ENCODE measurements at regions not wholly inside any gene's neighbourhood (a gene's known extent, or its start where the extent isn't known, plus 50 kb on each side); places are given as distances from the start of the nearest gene placed in this dataset.

GRCh38 chr6:163780994-163781393, 366.5 kb downstream of the QKI start:
- H2BK15ac ChIP-seq (ENCODE audit: low read depth, low read length) = no peak overlapping the region
- no peak overlapping the region for H2BK20ac ChIP-seq (ENCODE audit: low read depth, low read length, poor library complexity, severe bottlenecking)
- H3K36me3 Mint-ChIP-seq (ENCODE audit: insufficient read depth in 1 of 3, low read depth in 3 of 3) = no peaks in the 10 kb centered on the region
- no peak overlapping the region for H3K9ac ChIP-seq (ENCODE audit: extremely low read depth, insufficient read length, low read length)
- no peak overlapping the region for H2BK120ac ChIP-seq (ENCODE audit: low read depth, low read length, poor library complexity, severe bottlenecking)
- no peaks in the 10 kb centered on the region for H3K27me3 ChIP-seq (ENCODE audit: insufficient read depth, low read length)
- no peak overlapping the region for H3K4ac ChIP-seq (ENCODE audit: low read depth, low read length)
- WGBS (ENCODE audit: extremely low coverage, insufficient read length, low lambda C conversion rate) = no CpG with 5 or more reads among the region's 5 CpGs
- no peaks in the 10 kb centered on the region for H3K9me3 ChIP-seq (ENCODE audit: control insufficient read depth, low read depth, low read length)
- no peak overlapping the region for H3K18ac ChIP-seq (ENCODE audit: insufficient read length, low read depth, low read length)
- H2BK5ac ChIP-seq (ENCODE audit: insufficient read length, low read length) = no peak overlapping the region
- H2AFZ ChIP-seq (ENCODE audit: low read length) = no peak overlapping the region
- H3K23ac ChIP-seq (ENCODE audit: insufficient read length, low read depth, low read length) = no peak overlapping the region
- H3K23me2 ChIP-seq (ENCODE audit: insufficient read length, low read depth, low read length, poor library complexity, severe bottlenecking) = no peaks in the 10 kb centered on the region
- H3K4me1 Mint-ChIP-seq = peaks cover 19 to 24% of the 10 kb centered on the region in 2 experiments
- H4K5ac ChIP-seq (ENCODE audit: insufficient read length, low read depth, low read length) = no peak overlapping the region
- no peak overlapping the region for H2BK12ac ChIP-seq (ENCODE audit: insufficient read length, low read depth, low read length)
- no peak overlapping the region for H3K14ac ChIP-seq (ENCODE audit: insufficient read depth, low read length)
- no peak for TF ChIP-seq CTCF (conservative IDR thresholded peaks at IDR 0.05)
- H2AK5ac ChIP-seq (ENCODE audit: insufficient read length, low read length) = no peak overlapping the region
- no peaks in the 10 kb centered on the region for H3K79me1 ChIP-seq (ENCODE audit: insufficient read depth, low read depth, low read length, poor library complexity, severe bottlenecking)
- no peaks in the 10 kb centered on the region for H4K20me1 ChIP-seq (ENCODE audit: control insufficient read depth, insufficient read depth, insufficient read length)
- no peaks in the 10 kb centered on the region for H3K4me1 ChIP-seq (ENCODE audit: insufficient read depth, low read length)
- no peaks in the 10 kb centered on the region for H3K79me2 ChIP-seq (ENCODE audit: insufficient read depth, low read length)
- no peak overlapping the region for H3K4me2 ChIP-seq (ENCODE audit: insufficient read depth, insufficient read length, low read length)
- no peak overlapping the region for H3K56ac ChIP-seq (ENCODE audit: insufficient read length, low read depth, low read length)
- H4K91ac ChIP-seq (ENCODE audit: insufficient read length, low read depth, low read length) = no peak overlapping the region
- H3K27ac Mint-ChIP-seq = 0 out of 7 replicates have a peak overlapping the region, but pooled peaks of 1 of the 3 experiments have one; percentile 11
- no peak overlapping the region for H3T11ph ChIP-seq (ENCODE audit: low read length)
- H3K4me3 Mint-ChIP-seq = no peak overlapping the region
- peak; percentile 45 for DNase-seq
- no peak overlapping the region for H4K8ac ChIP-seq (replicated peaks; ENCODE audit: insufficient read length, low read depth, low read length)
- no peak overlapping the region for H3K27ac ChIP-seq (ENCODE audit: insufficient read length, low read depth, low read length)
- H3K27me3 Mint-ChIP-seq (ENCODE audit: low read depth) = no peaks in the 10 kb centered on the region; the same call in 1 of the 2 replicates
- no peaks in the 10 kb centered on the region for H3K9me3 Mint-ChIP-seq

Measured in H9 (cell line).